ENCODE measurements at regions not wholly inside any gene's neighbourhood (a gene's known extent, or its start where the extent isn't known, plus 50 kb on each side); places are given as distances from the start of the nearest gene placed in this dataset.
"Not testable (repeated sequence)": the region's sequence is repeated elsewhere in the genome, so short reads cannot be mapped to it uniquely, and the experiment has no call there.

DNA sequence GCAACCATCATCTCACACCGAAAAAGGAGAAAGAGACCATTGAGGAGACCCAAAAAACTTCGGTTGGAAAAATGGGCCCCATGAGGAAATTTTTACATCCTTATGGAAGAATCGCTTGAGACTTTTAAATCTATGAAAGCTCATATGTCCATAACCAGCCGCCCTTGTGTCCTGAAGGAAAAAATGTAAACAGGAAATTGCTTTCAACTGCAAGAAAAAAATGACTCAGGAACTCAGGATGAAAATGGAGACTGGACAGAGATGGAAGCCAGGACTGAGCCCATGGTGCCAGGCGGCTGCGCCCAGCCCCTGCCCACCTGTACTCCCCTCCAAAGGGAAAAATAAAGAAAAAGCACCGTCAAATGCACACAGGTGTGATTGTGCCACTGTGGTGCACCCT lies 81.5 kb upstream of the SLC66A3 start:
- Mint-ChIP-seq H3K4me3 (no peak overlapping the region), H3K4me1 (ENCODE audit: low read depth) (peaks cover 14% of the 10 kb centered on the region), H3K27ac (no peak overlapping the region)

DNA sequence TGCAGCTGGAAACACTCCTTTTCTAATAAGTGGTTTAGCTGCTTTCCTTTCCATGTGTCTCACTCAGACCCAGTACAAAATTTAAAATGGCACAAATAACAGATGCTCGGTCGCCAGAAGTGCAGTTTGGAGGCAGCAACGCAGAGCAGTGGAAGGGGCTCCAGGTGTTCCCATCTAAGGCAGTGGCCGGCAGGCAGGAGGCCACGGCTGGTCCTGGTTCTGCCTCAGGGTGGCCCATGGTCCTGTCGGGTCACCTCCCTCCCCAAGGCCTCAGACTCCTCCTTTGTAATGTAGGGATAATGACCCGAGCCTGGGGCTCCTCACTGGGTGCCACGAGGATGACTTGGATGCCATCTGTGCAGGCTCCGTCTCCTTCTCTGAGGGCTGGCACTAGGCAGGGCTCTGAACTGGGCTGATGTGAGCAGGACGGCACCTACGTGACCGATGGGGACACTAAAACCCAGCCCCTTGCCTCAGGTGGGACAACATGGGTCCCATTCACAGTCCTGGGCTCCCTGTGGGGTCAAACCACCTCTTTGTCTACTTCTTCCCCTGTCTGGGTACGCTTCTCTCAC lies 80.9 kb upstream of the SLC66A3 start:
- Mint-ChIP-seq H3K9me3 (no peaks in the 10 kb centered on the region), H3K27me3 (ENCODE audit: low read depth) (peaks cover 20% of the 10 kb centered on the region), H3K4me1 (ENCODE audit: low read depth) (peaks cover 14% of the 10 kb centered on the region), H3K4me3 (no peak overlapping the region), H3K27ac (no peak overlapping the region), H3K36me3 (ENCODE audit: low read depth) (no peaks in the 10 kb centered on the region)

More for the DNA sequence above, 81.5 kb upstream of the SLC66A3 start:
- no peaks in the 10 kb centered on the region for H3K36me3 Mint-ChIP-seq (ENCODE audit: low read depth)
- H3K27me3 Mint-ChIP-seq (ENCODE audit: low read depth), result peaks cover 20% of the 10 kb centered on the region
- H3K9me3 Mint-ChIP-seq, result no peaks in the 10 kb centered on the region

DNA sequence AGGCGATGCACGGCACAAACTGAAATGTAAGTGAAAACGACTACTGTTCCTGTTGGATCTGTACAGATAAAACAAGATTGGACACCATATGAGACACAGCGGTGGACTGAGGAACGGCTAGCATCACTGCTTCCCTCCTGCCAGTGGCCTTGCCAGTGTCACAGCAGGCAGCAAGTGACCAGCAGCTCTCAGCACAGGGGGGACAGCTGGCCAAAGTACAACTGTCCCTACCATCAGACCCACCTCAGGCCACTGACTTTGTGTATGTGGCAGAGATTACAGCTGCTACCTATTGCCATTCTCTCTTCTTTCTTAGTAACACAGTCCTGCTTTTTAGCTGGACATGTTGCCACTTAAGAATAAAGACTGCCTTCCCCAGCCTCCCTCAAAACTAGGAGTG lies 80.0 kb upstream of the SLC66A3 start:
- Mint-ChIP-seq H3K27me3 (ENCODE audit: low read depth) (peaks cover 20% of the 10 kb centered on the region), H3K4me1 (ENCODE audit: low read depth) (peaks cover 14% of the 10 kb centered on the region), H3K36me3 (ENCODE audit: low read depth) (no peaks in the 10 kb centered on the region), H3K4me3 (no peak overlapping the region), H3K27ac (no peak overlapping the region), H3K9me3 (no peaks in the 10 kb centered on the region)

DNA sequence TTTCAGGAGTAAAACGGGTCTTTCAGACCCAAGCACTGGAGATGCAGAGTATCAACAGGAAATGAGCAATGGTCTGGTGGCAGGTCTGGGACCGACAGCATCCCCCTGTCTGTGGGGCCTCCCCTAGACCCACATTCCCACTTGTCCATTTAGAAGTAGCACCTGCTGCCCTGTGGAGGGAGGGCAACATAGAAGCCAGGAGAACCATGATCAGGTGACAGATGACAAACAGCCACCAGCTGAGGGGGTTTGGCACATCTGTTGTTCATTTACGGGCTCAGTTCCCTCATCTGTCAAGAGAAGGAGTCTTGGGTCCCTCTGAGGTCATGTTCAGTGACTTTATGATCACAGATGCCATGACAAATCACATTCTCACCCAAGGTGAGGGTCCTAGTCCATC lies 77.9 kb upstream of the SLC66A3 start:
- Mint-ChIP-seq H3K4me1 (ENCODE audit: low read depth) (peaks cover 3% of the 10 kb centered on the region), H3K36me3 (ENCODE audit: low read depth) (no peaks in the 10 kb centered on the region), H3K27ac (no peak overlapping the region), H3K27me3 (ENCODE audit: low read depth) (peaks cover 15% of the 10 kb centered on the region), H3K4me3 (no peak overlapping the region), H3K9me3 (no peaks in the 10 kb centered on the region)

DNA sequence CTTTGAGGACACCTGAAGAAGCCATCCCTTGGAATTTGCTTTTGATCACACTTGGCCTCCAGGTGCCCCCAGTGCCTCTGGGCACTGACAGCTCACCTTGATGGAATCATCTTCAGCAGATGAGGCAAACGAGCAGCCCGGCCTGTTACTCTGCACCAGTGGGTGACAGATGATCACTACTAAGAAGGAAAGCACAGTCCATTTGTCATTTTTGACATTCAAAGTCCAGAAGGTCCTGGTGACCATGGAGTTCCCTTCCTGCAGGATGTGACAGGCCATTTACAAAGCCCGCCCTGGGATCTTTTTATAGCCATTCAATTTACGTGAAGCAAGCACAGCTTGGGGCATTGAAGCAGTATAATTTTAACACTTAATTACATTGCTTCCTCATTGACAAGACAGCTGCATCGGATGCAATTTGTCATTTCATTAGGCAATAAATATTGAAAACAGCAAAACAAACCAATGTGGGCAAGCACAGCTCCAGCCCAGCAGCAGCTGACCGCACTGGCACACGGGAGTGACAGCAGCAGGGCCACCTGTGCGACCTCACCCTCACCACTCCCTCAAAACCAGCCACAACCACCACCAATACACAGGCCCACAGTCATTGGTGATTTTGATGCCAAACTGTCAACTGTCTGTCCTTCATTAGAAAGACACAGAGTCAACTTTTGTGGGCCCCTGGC lies 76.0 kb upstream of the SLC66A3 start:
- Mint-ChIP-seq H3K9me3 (no peaks in the 10 kb centered on the region), H3K36me3 (ENCODE audit: low read depth) (no peaks in the 10 kb centered on the region), H3K4me1 (ENCODE audit: low read depth) (no peaks in the 10 kb centered on the region)

DNA sequence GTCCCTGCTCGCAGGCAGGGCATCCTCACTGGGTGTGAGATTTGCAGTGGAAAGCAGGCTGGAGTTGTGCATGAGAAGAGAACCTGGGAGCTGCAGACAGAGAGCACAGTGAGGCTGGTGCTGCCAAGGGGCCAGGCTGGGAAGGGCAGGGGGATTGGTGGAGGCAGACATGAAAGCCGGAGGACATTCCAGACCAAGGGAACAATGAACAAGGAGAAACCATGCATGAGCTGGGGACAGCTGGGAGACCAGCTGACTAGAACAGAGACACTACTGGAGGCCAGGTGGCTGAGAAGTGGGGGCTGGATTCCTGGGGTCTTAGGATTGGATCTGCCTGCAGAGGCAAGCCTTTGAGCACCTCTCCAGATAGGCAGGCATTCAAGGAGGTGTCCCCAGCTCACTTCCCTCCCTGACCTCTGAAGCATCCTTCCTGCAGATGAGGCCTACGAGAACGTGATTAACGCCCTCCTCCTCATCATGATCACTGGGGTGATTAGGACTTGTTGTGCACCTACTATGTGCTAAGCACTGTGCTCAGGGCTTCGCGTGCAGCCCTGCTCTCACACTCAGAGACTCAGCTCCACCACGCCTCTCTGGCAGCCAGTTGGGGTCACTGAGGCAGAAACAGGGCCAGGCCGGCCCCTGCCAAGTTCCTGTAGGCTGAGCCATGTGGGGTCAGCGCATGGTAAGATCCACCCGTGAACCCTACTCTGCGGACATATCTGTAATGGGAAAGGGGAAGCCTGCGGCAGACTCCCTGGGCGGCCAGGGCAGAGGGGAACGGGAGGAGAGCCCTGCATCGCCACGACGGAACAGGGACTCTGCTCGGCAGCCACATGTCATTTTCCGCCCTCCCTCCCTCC lies 74.8 kb upstream of the SLC66A3 start:
- H3K9me3 Mint-ChIP-seq, result no peaks in the 10 kb centered on the region
- H3K36me3 Mint-ChIP-seq (ENCODE audit: low read depth), result no peaks in the 10 kb centered on the region
- peaks cover 17% of the 10 kb centered on the region for H3K27me3 Mint-ChIP-seq (ENCODE audit: low read depth)
- H3K4me1 Mint-ChIP-seq (ENCODE audit: low read depth), result no peaks in the 10 kb centered on the region
- no peak overlapping the region for H3K4me3 Mint-ChIP-seq
- no peak overlapping the region for H3K27ac Mint-ChIP-seq

More for the DNA sequence above, 76.0 kb upstream of the SLC66A3 start:
- Mint-ChIP-seq H3K4me3 (no peak overlapping the region), H3K27ac (no peak overlapping the region), H3K27me3 (ENCODE audit: low read depth) (peaks cover 6% of the 10 kb centered on the region)

DNA sequence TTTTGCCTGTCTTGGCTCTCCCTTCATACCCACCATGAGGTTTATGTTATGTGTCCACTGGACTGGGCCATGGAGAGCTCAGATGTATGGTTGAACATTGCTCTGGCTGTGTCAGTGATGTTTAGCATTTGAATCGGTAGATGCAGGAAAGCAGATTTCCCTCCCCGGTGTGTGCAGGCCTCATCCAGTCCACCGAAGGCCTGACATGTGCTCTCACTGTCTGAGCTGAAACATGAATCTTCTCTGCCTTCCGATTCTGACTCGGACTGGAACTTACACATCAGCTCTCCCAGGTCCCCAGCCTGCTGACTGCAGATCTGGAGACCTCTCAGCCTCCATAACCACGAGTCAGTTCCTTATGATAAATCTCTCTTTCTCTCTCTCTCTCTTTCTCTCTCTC lies 72.4 kb upstream of the SLC66A3 start:
- Mint-ChIP-seq H3K27me3 (ENCODE audit: low read depth) (peaks cover 36% of the 10 kb centered on the region), H3K27ac (no peak overlapping the region), H3K9me3 (no peaks in the 10 kb centered on the region), H3K36me3 (ENCODE audit: low read depth) (no peaks in the 10 kb centered on the region), H3K4me1 (ENCODE audit: low read depth) (no peaks in the 10 kb centered on the region), H3K4me3 (no peak overlapping the region)

DNA sequence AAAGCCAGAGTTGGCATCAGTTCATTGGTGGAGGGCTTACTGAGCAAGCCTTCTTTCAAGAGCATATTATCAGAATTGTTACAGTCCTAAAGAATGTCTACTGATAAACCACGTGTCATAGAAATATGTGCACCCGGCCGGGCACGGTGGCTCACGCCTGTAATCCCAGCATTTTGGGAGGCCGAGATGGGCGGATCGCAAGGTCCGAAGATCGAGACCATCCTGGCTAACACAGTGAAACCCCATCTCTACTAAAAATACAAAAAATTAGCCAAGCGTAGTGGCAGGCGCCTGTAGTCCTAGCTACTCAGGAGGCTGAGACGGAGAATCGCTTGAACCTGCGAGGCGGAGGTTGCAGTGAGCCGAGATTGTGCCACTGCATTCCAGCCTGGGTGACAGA lies 66.4 kb upstream of the SLC66A3 start:
- H3K9me3 Mint-ChIP-seq; H3K4me1 Mint-ChIP-seq (ENCODE audit: low read depth); H3K36me3 Mint-ChIP-seq (ENCODE audit: low read depth); H3K27ac Mint-ChIP-seq; H3K4me3 Mint-ChIP-seq: not testable (repeated sequence)
- H3K27me3 Mint-ChIP-seq (ENCODE audit: low read depth), result peaks cover 35% of the 10 kb centered on the region

DNA sequence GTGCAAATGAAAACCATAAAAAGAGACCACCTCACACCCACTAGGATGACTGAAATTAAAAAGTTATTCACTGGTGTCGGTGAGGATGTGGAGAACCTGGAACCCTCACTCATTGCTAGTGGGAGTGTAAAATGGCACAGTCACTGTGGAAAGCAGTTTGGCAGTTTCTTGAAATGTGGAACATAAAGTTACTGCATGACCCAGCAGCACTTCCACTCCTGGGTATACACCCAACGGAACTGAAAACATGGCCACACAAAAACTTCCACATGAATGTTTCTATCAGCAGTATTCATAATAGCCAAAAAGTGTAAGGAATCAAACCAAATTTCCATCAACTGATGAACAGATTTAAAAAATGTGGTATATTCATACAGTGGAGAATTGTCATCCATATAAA lies 65.1 kb upstream of the SLC66A3 start:
- no peak overlapping the region for H3K4me3 Mint-ChIP-seq
- no peaks in the 10 kb centered on the region for H3K4me1 Mint-ChIP-seq (ENCODE audit: low read depth)
- H3K9me3 Mint-ChIP-seq, result no peaks in the 10 kb centered on the region
- H3K27me3 Mint-ChIP-seq (ENCODE audit: low read depth), result peaks cover 30% of the 10 kb centered on the region
- H3K36me3 Mint-ChIP-seq (ENCODE audit: low read depth), result no peaks in the 10 kb centered on the region
- H3K27ac Mint-ChIP-seq, result no peak overlapping the region

DNA sequence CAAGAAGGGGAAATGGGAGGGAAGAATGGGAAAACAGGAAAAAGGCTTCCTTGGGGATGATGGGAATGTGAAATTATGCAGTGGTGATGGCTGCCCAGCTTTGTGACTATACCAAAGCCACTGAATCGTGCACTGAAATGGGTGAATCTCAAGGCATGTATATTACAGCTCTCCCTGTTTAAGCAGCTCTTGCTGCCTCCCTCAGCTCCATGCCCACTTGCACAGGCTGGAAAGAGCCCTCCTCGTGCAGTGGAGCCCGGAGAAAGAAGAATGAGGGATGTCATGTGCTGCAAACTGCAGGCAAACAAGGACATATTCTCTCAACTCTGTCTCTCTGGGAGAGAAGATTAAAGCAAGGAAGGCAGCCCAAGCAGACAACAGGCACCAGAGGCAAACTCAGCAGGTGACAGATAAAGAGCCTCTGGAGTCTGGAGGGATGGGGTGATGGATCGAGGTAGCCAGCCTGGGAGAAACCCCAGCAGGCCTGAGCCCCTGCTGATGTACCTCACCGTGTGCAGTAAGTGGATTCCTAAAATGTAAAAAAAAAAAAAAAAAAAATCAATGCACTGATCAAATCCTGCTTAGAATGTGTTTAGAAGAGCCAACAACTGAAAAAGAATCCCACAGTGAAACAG lies 62.4 kb upstream of the SLC66A3 start:
- no peaks in the 10 kb centered on the region for H3K9me3 Mint-ChIP-seq

DNA sequence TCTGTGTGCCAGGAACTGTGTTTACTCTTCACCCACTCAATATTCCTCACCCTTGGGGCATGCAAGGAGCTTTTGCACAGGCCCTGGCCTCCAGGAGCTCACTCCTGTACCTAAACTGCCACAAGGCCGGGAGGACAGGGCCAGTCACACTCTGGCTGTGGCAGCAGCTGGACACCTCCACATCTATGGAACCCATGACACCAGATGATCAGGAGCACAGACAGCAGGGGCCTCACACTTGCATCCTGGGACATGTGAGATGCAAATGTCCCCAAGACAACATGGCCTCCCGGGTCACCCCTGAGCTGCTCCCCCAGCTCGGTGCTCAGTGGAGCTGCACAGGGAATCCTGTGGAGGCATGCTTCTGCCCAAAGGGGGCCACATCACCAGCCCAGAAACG lies 61.8 kb upstream of the SLC66A3 start:
- H3K27ac Mint-ChIP-seq, result no peak overlapping the region
- no peaks in the 10 kb centered on the region for H3K36me3 Mint-ChIP-seq (ENCODE audit: low read depth)
- no peak overlapping the region for H3K4me3 Mint-ChIP-seq
- no peaks in the 10 kb centered on the region for H3K9me3 Mint-ChIP-seq
- H3K4me1 Mint-ChIP-seq (ENCODE audit: low read depth), result no peaks in the 10 kb centered on the region
- H3K27me3 Mint-ChIP-seq (ENCODE audit: low read depth), result peaks cover 15% of the 10 kb centered on the region

More for the DNA sequence above, 62.4 kb upstream of the SLC66A3 start:
- no peak overlapping the region for H3K27ac Mint-ChIP-seq
- H3K36me3 Mint-ChIP-seq (ENCODE audit: low read depth), result no peaks in the 10 kb centered on the region
- H3K27me3 Mint-ChIP-seq (ENCODE audit: low read depth), result peaks cover 14% of the 10 kb centered on the region
- no peaks in the 10 kb centered on the region for H3K4me1 Mint-ChIP-seq (ENCODE audit: low read depth)
- no peak overlapping the region for H3K4me3 Mint-ChIP-seq

DNA sequence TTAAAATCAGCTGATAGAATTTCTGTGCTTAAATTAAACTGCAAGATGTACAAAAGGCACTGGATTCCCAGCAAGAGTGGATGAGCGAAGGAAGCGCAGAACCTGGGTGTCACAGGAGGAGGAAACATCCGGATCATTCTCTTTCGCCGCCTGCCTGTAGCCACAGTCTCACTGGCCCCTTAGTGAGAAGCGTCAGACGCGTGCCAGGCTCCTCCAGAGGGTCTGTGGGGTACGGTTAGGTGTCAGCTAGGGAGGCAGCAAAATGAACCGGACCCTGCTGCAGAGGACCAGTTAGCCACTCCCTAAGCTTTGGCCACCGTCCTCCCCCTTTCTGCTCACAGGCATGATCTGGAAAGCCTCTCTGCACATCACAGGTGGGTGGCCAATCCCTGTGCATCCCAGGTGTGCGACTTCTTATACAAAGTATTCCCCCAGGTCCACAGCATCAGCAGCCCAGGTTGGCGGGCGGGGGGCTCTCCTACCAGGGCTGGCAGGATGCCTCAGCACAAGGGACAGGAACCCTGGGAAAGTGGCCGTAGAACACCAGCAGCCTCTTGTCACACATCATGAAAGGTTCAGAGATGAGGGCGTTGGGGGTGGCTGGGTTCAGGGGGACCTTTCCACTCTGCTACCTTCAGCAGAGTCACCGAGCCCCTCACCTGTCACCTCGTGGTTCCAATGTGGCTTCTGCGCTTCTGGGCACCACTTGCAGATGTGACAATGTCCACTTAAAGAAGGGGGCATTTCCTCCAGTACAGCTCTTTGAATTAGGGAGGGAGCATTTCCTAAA lies 61.1 kb upstream of the SLC66A3 start:
- Mint-ChIP-seq H3K4me3 (no peak overlapping the region), H3K27ac (no peak overlapping the region), H3K9me3 (no peaks in the 10 kb centered on the region), H3K4me1 (ENCODE audit: low read depth) (no peaks in the 10 kb centered on the region), H3K27me3 (ENCODE audit: low read depth) (peaks cover 15% of the 10 kb centered on the region), H3K36me3 (ENCODE audit: low read depth) (no peaks in the 10 kb centered on the region)

DNA sequence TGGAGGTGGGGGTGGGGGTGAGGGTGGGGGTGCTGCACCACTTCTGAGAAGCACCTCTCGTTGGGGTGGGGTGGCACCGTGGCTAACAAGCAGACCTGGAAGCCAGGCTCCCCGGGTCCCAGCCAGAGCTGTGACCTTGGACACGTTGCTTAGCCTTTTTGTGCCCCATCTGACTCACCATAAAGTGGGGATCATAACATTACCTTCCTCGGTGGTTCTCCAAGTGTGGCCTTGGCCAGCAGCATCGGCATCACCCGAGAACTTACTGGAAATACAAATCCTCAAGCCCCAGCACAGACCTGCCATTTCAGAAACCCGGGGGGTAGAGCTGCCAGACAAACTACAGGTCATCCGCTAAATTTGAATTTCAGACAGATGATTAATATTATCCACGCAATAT lies 58.7 kb upstream of the SLC66A3 start:
- Mint-ChIP-seq H3K36me3 (ENCODE audit: low read depth) (no peaks in the 10 kb centered on the region), H3K27me3 (ENCODE audit: low read depth) (peaks cover 28% of the 10 kb centered on the region), H3K4me3 (no peak overlapping the region), H3K27ac (no peak overlapping the region), H3K4me1 (ENCODE audit: low read depth) (no peaks in the 10 kb centered on the region), H3K9me3 (no peaks in the 10 kb centered on the region)

All from T-helper 1 cell treated with Interleukin-12 subunit alpha and Interleukin-12 subunit beta and Interleukin-4 antibody, amounts not matched to agents 30 μg/mL and 1 μg/mL, for 36 hours (primary cell).